Activated CD8-positive, alpha-beta memory T cell treated with anti-CD3 and anti-CD28 coated beads for 36 hours (primary cell): ENCODE measurements at regions not wholly inside any gene's neighbourhood (a gene's known extent, or its start where the extent isn't known, plus 50 kb on each side); places are given as distances from the start of the nearest gene placed in this dataset.
"Not testable (repeated sequence)": the region's sequence is repeated elsewhere in the genome, so short reads cannot be mapped to it uniquely, and the experiment has no call there.

Experiments
- CTCF ChIA-PET: fragments of 350-600 bp; sonication (Branson Sonifier 250); formaldehyde crosslinking; loops from one replicate; lab custom pipeline; 2021; ENCODE audit warnings: antibody characterized with exemption; lab: Charles Lee
- POLR2A ChIA-PET: fragments of 350-600 bp; sonication (Branson Sonifier 250); formaldehyde crosslinking; loops from one replicate; lab custom pipeline; 2021; ENCODE audit warnings: antibody characterized with exemption; lab: Charles Lee

- CTCF ChIA-PET: no interaction called here
These were observed 71.9 kb downstream of the DYNAP start for GRCh38 chr18:54662986-54663385.

GRCh38 chr18:54669701-54670100 is 78.7 kb downstream of the DYNAP start:
- CTCF ChIA-PET, POLR2A ChIA-PET: not testable (repeated sequence)

More at GRCh38 chr18:54662986-54663385, 71.9 kb downstream of the DYNAP start:
- POLR2A ChIA-PET: no interaction called here

- ChIA-PET POLR2A (no interaction called here), CTCF (interaction anchor here (0.6 to 1.5 kb wide), 4 partner anchors 29 to 279 kb away, joined by 3 to 4 read pairs (median 4); no protein-coding TSS in a partner anchor)
These were observed 80.3 kb downstream of the DYNAP start for GRCh38 chr18:54671291-54671881.

- POLR2A ChIA-PET: no interaction called here
- CTCF ChIA-PET: no interaction called here
These were observed 81.1 kb downstream of the DYNAP start for GRCh38 chr18:54672109-54672508.

GRCh38 chr18:54672846-54673475 is 81.9 kb downstream of the DYNAP start:
- ChIA-PET POLR2A (no interaction called here), CTCF (no interaction called here)

- POLR2A ChIA-PET: no interaction called here
- CTCF ChIA-PET: no interaction called here
These were observed 82.9 kb downstream of the DYNAP start for GRCh38 chr18:54673936-54674335.

- POLR2A ChIA-PET: no interaction called here
These were observed 84.0 kb downstream of the DYNAP start for GRCh38 chr18:54675076-54675475.

GRCh38 chr18:54679318-54680149 is 88.5 kb downstream of the DYNAP start:
- CTCF ChIA-PET: interaction anchor here (1.2 kb wide), 1 partner anchor 304 kb away, joined by 5 read pairs; no protein-coding TSS in a partner anchor
- POLR2A ChIA-PET: no interaction called here

More at GRCh38 chr18:54675076-54675475, 84.0 kb downstream of the DYNAP start:
- CTCF ChIA-PET: interaction anchor here (0.7 kb wide), 1 partner anchor 99 kb away, joined by 3 read pairs; no protein-coding TSS in a partner anchor

GRCh38 chr18:54684784-54685183 is 93.7 kb downstream of the DYNAP start:
- ChIA-PET CTCF (no interaction called here), POLR2A (no interaction called here)

- CTCF ChIA-PET: no interaction called here
- POLR2A ChIA-PET: no interaction called here
These were observed 98.3 kb downstream of the DYNAP start for GRCh38 chr18:54689319-54689718.

GRCh38 chr18:54690198-54690597 is 99.2 kb downstream of the DYNAP start:
- POLR2A ChIA-PET: no interaction called here
- CTCF ChIA-PET: no interaction called here

GRCh38 chr18:54692463-54692862 is 101.4 kb downstream of the DYNAP start:
- ChIA-PET CTCF (no interaction called here), POLR2A (no interaction called here)

- ChIA-PET CTCF (no interaction called here), POLR2A (no interaction called here)
These were observed 105.7 kb downstream of the DYNAP start for GRCh38 chr18:54696616-54697293.

- CTCF ChIA-PET: no interaction called here
These were observed 109.5 kb downstream of the DYNAP start for GRCh38 chr18:54700580-54700979.

GRCh38 chr18:54702686-54703085 is 111.6 kb downstream of the DYNAP start:
- POLR2A ChIA-PET: no interaction called here
- CTCF ChIA-PET: no interaction called here

More at GRCh38 chr18:54700580-54700979, 109.5 kb downstream of the DYNAP start:
- POLR2A ChIA-PET: no interaction called here

GRCh38 chr18:54710074-54710899 is 118.0 kb upstream of the RAB27B start:
- ChIA-PET CTCF (no interaction called here), POLR2A (no interaction called here)

GRCh38 chr18:54710900-54711281 is 117.4 kb upstream of the RAB27B start:
- CTCF ChIA-PET: no interaction called here
- POLR2A ChIA-PET: no interaction called here

- POLR2A ChIA-PET: no interaction called here
- CTCF ChIA-PET: interaction anchor here (0.5 kb wide), 1 partner anchor 24 kb away, joined by 3 read pairs; no protein-coding TSS in a partner anchor
These were observed 116.0 kb upstream of the RAB27B start for GRCh38 chr18:54712306-54712705.

GRCh38 chr18:54712758-54713157 is 115.5 kb upstream of the RAB27B start:
- POLR2A ChIA-PET: no interaction called here
- CTCF ChIA-PET: interaction anchor here (0.5 kb wide), 1 partner anchor 25 kb away, joined by 3 read pairs; no protein-coding TSS in a partner anchor
